AG08395 (cell line): ENCODE measurements at regions not wholly inside any gene's neighbourhood (a gene's known extent, or its start where the extent isn't known, plus 50 kb on each side); places are given as distances from the start of the nearest gene placed in this dataset.

ENCODE experiments used
- DNase-seq: peaks from one replicate; pipeline ENCODE4 v3.0.0; 2012; ENCODE audit warnings: mixed read lengths, low spot score

DNA sequence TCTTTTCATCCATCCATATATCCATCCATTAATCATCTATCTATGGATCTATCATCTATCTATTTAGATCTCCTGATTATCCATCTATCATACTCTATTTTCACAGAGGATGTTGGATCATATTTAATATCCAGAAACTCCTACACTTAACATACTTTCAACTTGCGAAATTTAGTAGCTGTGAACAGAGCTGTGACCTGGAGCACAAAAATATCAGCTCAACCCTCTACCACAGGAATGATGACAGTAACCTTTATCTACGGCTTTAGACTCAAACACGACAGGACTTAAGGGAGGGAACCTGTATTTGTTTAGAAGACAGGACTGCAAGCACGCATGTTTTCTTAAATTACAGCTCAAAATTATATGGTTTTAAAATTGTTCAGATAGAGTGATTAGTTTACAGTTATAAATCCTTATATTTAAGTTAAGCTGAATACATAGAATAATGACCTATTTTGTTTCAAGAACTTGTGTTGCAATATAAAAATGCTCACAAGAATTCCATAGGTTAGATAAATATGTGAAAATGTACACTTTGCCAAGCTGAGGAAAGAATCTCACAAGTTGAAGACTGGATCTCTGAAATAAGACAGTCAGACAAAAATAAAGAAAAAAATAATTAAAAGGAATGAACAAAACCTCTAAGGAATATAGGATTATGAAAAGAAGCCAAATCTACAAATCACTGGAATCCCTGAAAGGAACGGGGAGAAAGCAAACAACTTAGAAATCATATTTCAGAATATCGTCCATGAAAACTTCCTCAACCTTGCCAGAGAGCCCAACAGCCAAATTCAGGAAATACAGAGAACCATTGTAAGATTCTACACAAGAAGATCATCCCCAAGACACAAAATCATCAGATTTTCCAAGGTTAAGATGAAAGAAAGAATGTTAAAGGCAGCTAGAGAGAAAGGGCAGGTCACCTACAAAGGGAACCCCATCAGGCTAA is 142.0 kb downstream of the COL6A3 start:
- no peak for DNase-seq
